Lung (tissue), 11 donors: ENCODE measurements at regions not wholly inside any gene's neighbourhood (a gene's known extent, or its start where the extent isn't known, plus 50 kb on each side); places are given as distances from the start of the nearest gene placed in this dataset.

Source experiments
- ATAC-seq: fragments of 200-7000 bp; cut with Tn5 transposase; one replicate; pipeline ENCODE4 v1.9.1; 2020; ENCODE audit warnings: moderate number of reproducible peaks; ENCODE audit not compliant: insufficient read depth, low FRiP score
- DNase-seq, 3 donors: peaks; one replicate each; pipeline ENCODE4 v3.0.0-alpha.2; 2013 to 2017
- H3K27ac ChIP-seq, 2 donors: one replicate each; pipeline ENCODE4 v1.5.1; 2013; ENCODE audit warnings: mild to moderate bottlenecking in 2 of 2, moderate library complexity in 2 of 2, control low read depth in 1 of 2, inconsistent platforms in 1 of 2, low read depth in 1 of 2, low read length in 1 of 2
- H3K27me3 ChIP-seq, 3 donors: one replicate each; pipeline ENCODE4 v1.5.1; 2013; ENCODE audit warnings: low read length in 2 of 3; ENCODE audit not compliant: control insufficient read depth in 3 of 3, insufficient read depth in 3 of 3
- H3K36me3 ChIP-seq, 4 donors: one replicate each; pipeline ENCODE4 v1.5.1; 2013; ENCODE audit warnings: low read length in 4 of 4, mild to moderate bottlenecking in 1 of 4, moderate library complexity in 1 of 4; ENCODE audit not compliant: control insufficient read depth in 4 of 4, insufficient read depth in 4 of 4
- H3K4me1 ChIP-seq, 5 donors: one replicate each; pipeline ENCODE4 v1.5.1; 2013; ENCODE audit warnings: low read length in 5 of 5, mild to moderate bottlenecking in 2 of 5, moderate library complexity in 1 of 5; ENCODE audit not compliant: control insufficient read depth in 5 of 5, insufficient read depth in 5 of 5
- H3K4me3 ChIP-seq: one replicate; pipeline ENCODE4 v1.5.1; 2013; ENCODE audit warnings: mild to moderate bottlenecking, control low read depth, moderate library complexity
- H3K9ac ChIP-seq, 2 donors: one replicate each; pipeline ENCODE4 v1.5.1; 2013; ENCODE audit warnings: low read length in 2 of 2, control low read depth in 1 of 2; ENCODE audit not compliant: insufficient read depth in 1 of 2
- H3K9me3 ChIP-seq, 4 donors: one replicate each; pipeline ENCODE4 v1.5.1; 2013; ENCODE audit warnings: low read length in 3 of 4, mild to moderate bottlenecking in 1 of 4, moderate library complexity in 1 of 4; ENCODE audit not compliant: control insufficient read depth in 4 of 4, insufficient read depth in 3 of 4
- WGBS, 2 donors: extraction: QIAGEN DNeasy Blood & Tissue Kit; methylation state at CpG; one replicate each; pipeline ENCODE4 v1.1.7; 2013; 5-methylcytosine and 5-hydroxymethylcytosine counted together
- TF ChIP-seq, protein P1 (sequence below): IDR thresholded peaks from 2 replicates; pipeline ENCODE4 v1.5.1; 2012; ENCODE audit warnings: mild to moderate bottlenecking; ENCODE audit errors: control extremely low read depth, extremely low read depth
- donor health status: control.
- donor health status: control.
- donor health status: Bipolar disorder and iron deficiency.
- donor health status: healthy.
- donor health status: DM: yes; HTN: yes; CAD: no.

GRCh38 chr16:86928523-86929011, 350.2 kb downstream of the FOXL1 start:
- H3K36me3 ChIP-seq: no peaks in the 10 kb centered on the region
- H3K27me3 ChIP-seq: peaks cover 0 to 27% (median 24%) of the 10 kb centered on the region in 3 donors
- H3K27ac ChIP-seq: no peak overlapping the region
- H3K4me3 ChIP-seq: no peak overlapping the region
- no peak overlapping the region for H3K9ac ChIP-seq
- peaks cover 0 to 31% (median 8%) of the 10 kb centered on the region in 5 donors for H3K4me1 ChIP-seq
- TF ChIP-seq, protein P1, sequence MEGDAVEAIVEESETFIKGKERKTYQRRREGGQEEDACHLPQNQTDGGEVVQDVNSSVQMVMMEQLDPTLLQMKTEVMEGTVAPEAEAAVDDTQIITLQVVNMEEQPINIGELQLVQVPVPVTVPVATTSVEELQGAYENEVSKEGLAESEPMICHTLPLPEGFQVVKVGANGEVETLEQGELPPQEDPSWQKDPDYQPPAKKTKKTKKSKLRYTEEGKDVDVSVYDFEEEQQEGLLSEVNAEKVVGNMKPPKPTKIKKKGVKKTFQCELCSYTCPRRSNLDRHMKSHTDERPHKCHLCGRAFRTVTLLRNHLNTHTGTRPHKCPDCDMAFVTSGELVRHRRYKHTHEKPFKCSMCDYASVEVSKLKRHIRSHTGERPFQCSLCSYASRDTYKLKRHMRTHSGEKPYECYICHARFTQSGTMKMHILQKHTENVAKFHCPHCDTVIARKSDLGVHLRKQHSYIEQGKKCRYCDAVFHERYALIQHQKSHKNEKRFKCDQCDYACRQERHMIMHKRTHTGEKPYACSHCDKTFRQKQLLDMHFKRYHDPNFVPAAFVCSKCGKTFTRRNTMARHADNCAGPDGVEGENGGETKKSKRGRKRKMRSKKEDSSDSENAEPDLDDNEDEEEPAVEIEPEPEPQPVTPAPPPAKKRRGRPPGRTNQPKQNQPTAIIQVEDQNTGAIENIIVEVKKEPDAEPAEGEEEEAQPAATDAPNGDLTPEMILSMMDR: no peak
- WGBS, 2 donors: 25 to 41% methylated on average over 9 of the region's 9 CpGs
- H3K9me3 ChIP-seq: peaks cover 0 to 11% (median 0%) of the 10 kb centered on the region in 4 donors
- ATAC-seq (no peak), DNase-seq (no peak)

DNA sequence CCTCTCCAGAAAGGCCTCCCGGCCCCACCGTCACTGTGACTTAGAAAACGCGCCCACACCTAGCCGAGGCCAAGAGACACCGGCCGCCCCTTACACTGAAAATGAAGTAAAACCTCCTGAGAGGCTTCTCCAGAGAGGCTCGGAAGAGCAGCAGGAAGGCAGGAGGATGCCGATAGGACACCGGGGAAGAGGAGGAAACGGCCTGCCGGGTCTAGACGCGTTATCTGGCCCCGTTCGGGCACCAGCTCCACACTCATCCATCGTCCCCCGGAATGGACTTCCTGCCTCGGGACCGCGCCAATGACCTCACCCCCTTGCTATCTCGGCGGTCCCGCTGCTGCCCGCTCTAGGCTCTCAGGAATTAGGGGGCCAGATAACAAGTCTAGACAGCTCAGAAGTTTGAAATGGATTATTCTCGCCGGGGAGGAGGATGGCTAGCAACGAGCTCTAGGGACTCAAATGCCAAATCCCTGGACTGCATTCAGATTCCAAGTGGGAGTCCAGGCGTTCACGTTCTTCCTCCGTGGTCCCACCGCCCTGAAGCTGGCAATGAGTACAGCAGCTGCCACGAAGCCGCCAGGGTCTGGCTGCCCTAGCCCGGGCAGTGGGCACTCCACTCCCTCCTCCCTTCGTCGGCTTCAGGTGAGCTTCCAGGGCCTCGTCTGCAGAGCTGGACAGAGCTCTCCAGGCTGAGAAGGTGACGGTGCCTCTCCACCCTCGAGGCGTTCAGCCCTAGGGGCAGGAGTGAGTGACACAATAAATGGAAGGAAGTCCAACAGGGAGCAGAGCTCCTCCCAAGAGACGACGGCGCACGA, 350.9 kb downstream of the FOXL1 start:
- Histone ChIP-seq H3K27ac (peak overlapping the region in 1 of 2 donors; percentile 32), H3K27me3 (peaks cover 0 to 27% (median 24%) of the 10 kb centered on the region in 3 donors), H3K4me3 (no peak overlapping the region), H3K4me1 (peaks cover 0 to 31% (median 8%) of the 10 kb centered on the region in 5 donors), H3K36me3 (no peaks in the 10 kb centered on the region), H3K9ac (no peak overlapping the region), H3K9me3 (peaks cover 0 to 11% (median 0%) of the 10 kb centered on the region in 4 donors)
- peak; percentile 71 to 77 (median 76) for DNase-seq
- WGBS, 2 donors: 9% methylated on average over 45 of the region's 45 CpGs
- TF ChIP-seq, protein P1: no peak
- peak; percentile 12 for ATAC-seq

GRCh38 chr16:86930001-86930400, 351.7 kb downstream of the FOXL1 start:
- no peak overlapping the region for H3K4me3 ChIP-seq
- peaks cover 0 to 15% (median 0%) of the 10 kb centered on the region in 4 donors for H3K9me3 ChIP-seq
- DNase-seq (no peak), ATAC-seq (no peak)
- peaks cover 0 to 31% (median 8%) of the 10 kb centered on the region in 5 donors for H3K4me1 ChIP-seq
- H3K27ac ChIP-seq: no peak overlapping the region
- TF ChIP-seq, protein P1: no peak
- no peak overlapping the region for H3K9ac ChIP-seq
- 53 to 67% methylated on average over 8 of the region's 8 CpGs for WGBS, 2 donors
- H3K36me3 ChIP-seq: no peaks in the 10 kb centered on the region
- H3K27me3 ChIP-seq: peaks cover 0 to 30% (median 27%) of the 10 kb centered on the region in 3 donors
